CD4-positive, alpha-beta T cell treated with Interleukin-12 subunit alpha and Interleukin-12 subunit beta, for 1 hour (primary cell): ENCODE measurements at regions not wholly inside any gene's neighbourhood (a gene's known extent, or its start where the extent isn't known, plus 50 kb on each side); places are given as distances from the start of the nearest gene placed in this dataset.

Experiments used
- DNase-seq: peaks from one replicate; pipeline ENCODE4 v3.0.0-alpha.2; 2020

DNA sequence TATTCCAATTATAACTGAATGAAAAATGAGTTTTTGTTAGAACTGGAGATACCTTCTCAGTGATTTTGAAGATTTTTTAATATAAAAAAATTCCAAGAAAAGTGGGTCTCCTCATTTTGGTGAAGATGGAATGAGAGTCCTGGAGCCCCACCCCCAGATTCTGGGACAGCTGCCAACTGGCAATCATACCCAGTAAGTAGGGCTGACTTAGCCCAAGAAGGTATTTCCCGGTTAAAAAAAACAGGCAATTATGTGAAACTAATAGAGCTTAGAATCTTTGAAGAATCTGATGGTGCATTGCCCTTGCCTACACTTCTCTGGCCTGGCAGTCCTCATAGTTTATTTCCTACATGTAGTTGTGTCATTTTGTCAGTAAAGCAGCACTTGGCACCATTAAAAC is 52.8 kb upstream of the VWDE start:
- DNase-seq: no peak

GRCh38 chr7:12458520-12459131 is 55.0 kb upstream of the VWDE start:
- peak; percentile 34 for DNase-seq

DNA sequence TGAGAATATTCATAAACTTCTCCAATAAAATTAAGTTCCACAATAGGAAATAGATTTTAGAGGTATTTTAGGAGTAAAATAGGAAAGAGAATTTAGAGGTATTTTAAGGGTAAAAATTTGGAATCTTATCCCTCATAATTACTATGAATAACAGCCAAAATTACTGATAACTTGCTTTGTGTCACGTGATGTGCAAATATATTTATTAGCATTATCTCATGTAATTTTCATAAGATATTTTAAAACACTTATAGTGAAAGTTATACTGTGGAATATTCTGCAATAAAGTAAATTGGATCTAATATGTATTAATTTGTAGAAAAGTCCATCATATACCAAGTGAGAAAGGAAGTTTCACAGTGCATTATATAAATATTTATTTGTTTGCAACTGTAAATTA is 64.2 kb upstream of the VWDE start:
- DNase-seq: no peak

GRCh38 chr7:12469568-12469967 is 65.9 kb upstream of the VWDE start:
- DNase-seq: no peak

DNA sequence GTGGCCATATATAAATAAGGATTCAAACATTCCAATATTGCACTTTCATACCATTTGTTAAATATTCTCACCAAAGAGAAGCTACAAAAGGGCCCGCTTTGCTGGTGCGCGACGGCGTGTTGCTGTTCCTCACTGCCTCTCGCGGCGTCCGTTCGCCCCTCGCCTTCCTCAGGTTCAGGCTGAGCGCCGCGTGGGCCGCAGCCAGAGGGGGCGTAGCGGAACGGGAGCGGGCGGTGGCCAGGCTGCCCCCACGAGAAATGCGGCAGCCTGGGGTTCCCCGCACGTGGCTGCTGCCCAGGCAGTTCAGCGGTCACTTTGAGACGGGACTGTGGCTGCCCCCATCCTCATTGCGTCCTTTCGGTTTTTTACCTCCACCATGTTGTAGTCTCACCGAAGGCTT is 67.3 kb upstream of the VWDE start:
- no peak for DNase-seq

- DNase-seq: no peak
Observed at GRCh38 chr7:12474035-12474434, 70.4 kb upstream of the VWDE start.

- DNase-seq: no peak
Observed at GRCh38 chr7:12475362-12476063, 71.8 kb upstream of the VWDE start.

- no peak for DNase-seq
Observed at GRCh38 chr7:12477620-12478019, 74.0 kb upstream of the VWDE start.

- DNase-seq: no peak
Observed at GRCh38 chr7:12481722-12482121, 78.1 kb upstream of the VWDE start.

GRCh38 chr7:12485845-12486244 is 82.2 kb upstream of the VWDE start:
- DNase-seq: no peak

GRCh38 chr7:12488341-12488740 is 82.2 kb upstream of the SCIN start:
- no peak for DNase-seq

- DNase-seq: peak; percentile 26
Observed at GRCh38 chr7:12490107-12490688, 80.3 kb upstream of the SCIN start.

- DNase-seq: no peak
Observed at GRCh38 chr7:12490940-12491339, 79.6 kb upstream of the SCIN start.

- DNase-seq: no peak
Observed at GRCh38 chr7:12491526-12491925, 79.0 kb upstream of the SCIN start.

DNA sequence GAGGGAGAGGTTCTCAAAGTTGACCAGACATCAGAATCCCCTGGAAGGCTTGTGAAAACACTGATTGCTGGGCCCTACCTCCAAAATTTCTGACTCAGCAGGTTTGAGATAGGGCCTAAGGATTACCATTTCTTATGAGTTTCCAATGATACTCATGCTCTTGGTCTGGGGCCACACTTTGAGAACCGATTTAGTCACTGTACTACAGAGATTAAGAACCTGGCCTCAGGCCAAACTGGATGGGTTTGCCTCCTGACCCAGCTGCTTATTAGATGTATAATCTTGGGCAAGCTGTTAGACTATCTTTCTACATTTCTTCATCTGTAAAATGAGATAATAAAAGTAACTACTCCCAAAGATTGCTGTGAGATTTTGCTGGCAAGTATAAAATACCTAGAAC is 77.1 kb upstream of the SCIN start:
- DNase-seq: no peak

DNA sequence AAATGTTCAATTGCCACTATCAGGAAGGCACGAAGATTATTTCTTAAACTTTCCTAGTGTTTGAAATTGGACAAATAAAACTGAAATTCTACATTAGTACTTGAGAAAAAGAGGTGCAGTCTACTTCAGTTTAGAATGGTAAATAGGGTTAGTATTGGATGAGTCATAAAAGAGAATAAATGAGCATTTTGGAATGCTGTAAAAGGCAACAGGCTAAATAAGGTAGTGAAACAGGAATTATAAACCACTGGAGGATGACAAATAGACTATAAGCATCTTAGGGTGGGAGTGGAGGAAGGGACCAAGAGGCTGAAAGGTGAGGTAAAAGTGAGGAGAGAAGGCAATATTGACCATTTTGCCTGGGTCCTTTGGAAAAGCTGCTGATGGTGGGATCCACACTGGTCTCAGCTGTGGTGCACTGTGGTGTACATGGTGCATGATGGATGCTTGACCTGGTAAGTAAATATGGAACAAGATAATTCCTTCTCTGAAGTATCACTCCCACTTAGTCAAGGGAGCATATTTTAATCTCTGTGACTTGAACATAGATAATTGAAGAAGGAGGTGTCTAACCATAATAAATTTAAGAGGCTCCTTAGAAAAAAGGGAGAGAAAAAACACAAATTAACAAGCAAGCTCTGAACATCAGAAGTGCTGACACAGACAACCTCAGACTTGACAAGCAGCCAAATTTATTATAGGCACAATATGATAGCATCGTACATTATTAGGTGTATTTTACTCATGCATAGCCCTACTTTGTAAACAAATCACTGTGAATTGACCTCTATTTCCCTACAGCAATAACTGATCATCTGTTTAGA is 76.4 kb upstream of the SCIN start:
- no peak for DNase-seq

DNA sequence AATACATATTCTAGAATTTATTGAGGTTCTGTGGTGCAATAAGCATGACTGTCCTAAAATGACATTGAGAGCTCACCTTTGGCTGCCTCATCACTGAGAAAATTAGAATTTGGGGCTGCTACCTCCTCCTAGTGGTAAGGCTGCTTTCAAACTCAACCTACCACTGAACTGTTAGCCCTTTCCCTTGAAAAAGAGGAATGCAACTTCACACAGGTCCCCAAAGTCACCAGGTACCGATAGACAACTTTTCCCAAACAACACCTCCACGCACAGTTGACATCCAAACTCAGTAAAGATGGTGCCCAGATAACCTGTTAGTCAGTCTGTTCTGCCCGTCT is 75.9 kb upstream of the SCIN start:
- DNase-seq: no peak

GRCh38 chr7:12496901-12497674 is 73.4 kb upstream of the SCIN start:
- DNase-seq: peak; percentile 28

DNA sequence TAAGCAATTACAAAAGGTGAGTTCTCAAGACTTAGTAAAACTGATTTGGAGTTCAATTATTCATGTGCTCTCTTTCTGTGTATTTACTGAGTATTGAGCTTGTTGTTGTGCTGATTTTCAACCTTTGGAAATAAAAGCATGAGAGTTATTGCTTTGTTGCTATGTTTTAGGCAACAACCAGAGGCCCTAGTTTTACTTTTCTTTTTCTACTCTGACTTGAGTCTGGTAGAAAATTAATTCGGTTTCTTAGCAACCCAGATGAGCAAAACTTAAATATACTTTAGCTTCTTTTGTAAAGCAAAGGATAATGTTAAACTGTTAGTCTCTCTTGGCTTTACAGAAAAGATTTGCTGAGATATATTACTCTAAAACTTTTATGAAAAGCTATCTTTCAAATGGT is 66.4 kb upstream of the SCIN start:
- no peak for DNase-seq

- no peak for DNase-seq
Observed at GRCh38 chr7:12508005-12508404, 62.5 kb upstream of the SCIN start.

GRCh38 chr7:12508554-12508953 is 62.0 kb upstream of the SCIN start:
- DNase-seq: no peak

DNA sequence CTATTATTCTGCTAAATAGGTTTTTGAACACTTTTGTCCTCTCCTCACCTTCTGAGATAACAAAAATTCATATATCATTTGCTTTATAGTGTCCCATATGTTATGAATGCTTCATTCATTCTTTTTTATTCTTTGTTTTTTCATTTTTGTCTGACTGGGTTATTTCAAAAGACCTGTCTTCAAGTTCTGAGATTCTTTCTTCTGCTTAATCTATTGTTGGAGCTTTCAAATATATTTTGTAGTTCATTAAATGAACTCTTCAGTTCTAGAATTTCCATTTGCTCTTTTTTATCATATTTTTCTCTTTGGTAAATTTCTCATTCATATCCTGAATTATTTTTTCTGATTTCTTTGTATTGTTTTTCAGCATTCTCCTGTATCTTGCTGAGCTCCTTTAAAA is 53.1 kb upstream of the SCIN start:
- no peak for DNase-seq
